Left forelimb (tissue), 1 donor: ENCODE measurements at regions not wholly inside any gene's neighbourhood (a gene's known extent, or its start where the extent isn't known, plus 50 kb on each side); places are given as distances from the start of the nearest gene placed in this dataset.

Source experiments
- DNase-seq: peaks from one replicate; pipeline ENCODE4 v3.0.0-alpha.2; 2018; ENCODE audit warnings: low spot score

DNA sequence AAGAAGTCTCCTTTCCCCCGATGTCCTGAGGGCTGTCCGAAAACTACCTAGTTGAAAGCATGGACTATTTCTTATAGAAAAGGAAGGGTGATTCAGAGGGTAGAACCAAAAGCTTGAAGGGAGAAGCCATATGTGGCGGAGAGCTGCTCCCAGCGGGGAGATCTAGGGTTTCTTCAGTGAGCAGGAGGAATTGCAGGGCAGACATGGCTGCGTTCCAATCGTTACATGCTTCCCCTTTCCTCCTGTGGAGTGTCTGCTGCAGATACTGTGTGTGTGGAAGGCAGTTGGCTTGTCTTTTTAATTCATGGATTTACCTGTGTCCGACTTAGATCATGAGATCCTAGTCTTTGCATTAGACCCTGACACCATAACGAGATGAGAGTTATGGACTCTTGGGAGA is 799.5 kb downstream of the QKI start:
- DNase-seq, result no peak

DNA sequence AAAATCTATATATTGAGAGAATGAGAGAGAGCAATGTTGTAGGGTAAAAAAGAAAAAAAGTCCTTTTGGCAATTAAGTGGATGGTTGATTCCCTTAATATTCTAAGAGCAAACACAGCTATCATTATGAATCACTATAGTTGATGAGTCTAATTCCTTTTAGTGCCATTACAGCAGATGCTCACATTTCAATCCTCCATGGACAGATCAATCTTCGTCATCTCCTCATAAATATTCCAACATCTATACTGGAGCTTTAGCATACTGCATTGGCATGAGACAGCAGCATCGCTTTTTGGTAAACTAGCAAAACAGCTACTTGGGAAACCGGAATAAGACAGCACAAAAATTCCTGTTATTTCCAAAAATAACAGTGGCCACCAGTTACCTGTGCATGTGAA is 796.7 kb downstream of the QKI start:
- DNase-seq, result no peak

DNA sequence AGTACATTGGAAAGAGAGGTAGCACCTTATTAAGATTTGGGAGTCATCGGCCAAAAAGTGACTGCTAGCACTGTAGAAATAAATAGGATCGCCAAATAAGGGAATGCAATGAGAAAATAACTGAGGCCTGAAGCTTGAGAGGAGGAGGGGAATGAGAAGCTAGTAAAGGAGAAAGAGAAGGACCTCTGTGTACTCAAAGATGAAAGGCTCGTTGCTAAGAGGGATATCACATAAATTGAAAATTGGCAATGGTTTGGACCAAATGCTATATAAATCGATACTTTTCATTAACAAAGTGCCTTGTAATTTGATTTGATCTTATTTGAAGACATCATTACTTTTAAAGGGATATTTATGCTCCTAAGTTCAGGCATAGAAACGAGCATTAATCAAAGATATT is 796.3 kb downstream of the QKI start:
- DNase-seq, result no peak

DNA sequence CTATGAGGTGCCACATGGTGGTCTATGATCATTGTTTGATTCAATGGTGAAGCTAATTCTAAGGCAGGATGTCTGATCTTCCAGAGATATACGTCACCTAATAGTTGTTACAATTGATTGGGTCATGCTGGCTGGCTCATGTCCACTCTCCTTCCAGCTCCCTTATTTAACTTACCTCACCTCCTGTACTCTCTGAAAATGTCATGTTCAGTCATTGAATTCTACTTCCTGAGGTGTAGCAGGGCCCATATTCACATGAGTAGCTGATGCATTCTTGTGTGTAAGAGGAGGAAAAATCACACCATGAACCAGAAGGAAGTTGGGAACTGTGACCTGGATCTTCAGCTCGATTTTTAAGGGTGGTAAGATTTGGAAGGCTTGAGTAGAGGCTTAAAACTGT is 795.8 kb downstream of the QKI start:
- no peak for DNase-seq

DNA sequence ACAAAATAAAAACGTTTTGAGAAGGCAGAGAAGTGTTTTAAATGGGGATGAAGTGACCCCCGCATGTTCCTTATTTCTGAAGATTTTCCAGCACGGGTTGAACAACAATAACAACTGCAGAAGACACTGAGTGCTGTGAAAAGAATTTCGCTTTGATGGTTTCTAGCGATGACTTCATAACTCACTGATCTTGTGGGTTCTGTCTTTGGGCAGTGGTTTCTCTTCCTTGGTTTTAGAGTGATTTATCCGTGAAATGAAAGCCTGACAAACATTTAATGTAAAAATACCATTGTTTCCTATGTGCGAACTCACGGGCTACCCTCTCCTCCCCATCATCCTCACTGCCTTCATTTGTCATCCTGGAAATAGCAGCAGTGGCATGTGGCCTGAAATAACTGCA is 793.9 kb downstream of the QKI start:
- DNase-seq, result no peak

DNA sequence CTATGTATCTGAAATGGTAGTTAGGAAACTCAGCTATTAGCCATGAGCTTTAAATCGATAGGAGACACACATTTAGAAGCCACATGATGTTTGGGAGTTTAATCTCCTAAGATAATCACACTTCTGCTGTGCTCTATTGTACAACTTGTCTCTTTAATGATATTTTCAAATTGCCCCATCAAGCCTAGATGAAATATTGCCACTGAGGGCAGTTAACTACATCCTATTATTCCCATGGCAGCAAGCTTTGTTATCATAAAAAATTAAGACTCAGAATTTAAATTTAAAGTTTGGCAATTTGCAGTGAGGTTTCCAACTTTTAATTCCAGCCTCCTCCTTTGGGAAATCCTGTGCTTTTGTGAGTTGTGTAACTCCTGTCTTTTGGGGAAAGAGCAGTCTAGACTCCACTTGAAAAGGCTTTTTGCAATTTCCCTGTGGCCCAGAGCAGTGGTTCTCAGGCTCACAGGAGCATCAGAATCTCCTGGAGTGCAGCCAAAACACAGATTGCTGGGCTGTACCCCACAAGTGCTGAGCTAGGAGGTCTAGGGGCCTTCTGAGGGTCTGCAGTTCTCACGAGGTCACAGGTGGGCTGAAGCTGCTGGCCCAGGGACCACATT is 792.4 kb downstream of the QKI start:
- DNase-seq, result no peak

DNA sequence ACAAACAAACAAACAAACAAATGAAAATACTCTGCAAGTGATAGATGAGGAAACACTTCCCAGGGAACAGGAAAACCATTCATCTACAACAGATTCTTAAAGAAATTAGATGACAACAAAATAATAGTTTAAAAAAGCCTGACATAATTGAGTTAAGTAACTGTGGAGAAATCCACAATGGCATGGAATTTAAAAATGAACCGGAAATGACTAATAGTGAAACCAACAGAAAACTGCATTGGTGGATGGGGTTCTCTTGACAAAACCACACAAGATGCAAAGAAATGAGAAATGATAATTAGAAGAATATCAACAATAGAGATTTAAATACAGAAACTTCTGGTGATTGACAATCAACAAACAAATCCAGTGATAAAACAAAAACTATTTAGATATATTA is 785.6 kb downstream of the QKI start:
- no peak for DNase-seq

DNA sequence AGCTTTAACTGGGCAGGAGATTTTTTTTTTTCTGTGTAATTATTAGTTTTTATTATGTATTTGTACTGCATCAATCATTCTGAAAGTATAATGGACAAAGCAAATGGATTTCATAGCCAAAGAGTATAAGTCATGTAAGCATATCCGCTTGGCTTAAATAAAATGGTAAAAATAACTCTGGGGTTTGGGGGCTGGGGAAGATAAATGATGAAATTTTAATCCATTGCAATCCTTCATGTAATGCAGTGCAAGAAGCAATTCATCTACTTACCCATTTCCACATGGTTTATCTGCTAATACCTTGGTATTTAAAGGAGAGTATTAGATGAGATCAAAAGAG is 781.4 kb downstream of the QKI start:
- no peak for DNase-seq

DNA sequence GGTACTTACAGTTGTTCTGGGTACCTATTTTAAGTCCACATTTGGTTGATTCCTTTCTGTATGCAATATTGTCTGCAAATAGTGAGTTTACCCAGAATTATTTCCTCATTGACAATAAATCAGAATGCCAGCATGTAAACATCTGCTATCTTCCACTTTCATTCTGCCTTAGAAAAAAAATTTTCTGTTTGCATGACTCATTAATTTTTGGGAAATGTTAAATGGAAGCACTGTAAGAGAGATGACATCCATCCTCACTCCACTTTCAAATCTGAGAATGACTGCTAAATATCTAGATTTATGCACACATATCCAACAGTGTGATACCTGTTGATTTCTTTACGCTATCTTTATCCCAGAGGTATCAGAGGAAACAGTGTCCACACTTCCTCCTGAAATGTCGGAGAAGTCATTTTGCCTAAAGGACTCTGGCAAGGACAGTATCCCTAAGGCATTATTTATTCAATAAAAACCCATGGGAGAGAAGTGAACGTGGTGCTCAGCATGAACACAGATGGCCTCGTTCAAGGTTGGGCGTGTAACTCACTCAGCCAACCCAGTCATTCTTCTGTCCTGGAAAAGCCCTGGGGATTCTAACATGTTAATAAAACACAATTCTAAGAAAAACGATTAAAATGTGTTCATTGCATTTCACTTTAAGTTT is 780.9 kb downstream of the QKI start:
- no peak for DNase-seq

DNA sequence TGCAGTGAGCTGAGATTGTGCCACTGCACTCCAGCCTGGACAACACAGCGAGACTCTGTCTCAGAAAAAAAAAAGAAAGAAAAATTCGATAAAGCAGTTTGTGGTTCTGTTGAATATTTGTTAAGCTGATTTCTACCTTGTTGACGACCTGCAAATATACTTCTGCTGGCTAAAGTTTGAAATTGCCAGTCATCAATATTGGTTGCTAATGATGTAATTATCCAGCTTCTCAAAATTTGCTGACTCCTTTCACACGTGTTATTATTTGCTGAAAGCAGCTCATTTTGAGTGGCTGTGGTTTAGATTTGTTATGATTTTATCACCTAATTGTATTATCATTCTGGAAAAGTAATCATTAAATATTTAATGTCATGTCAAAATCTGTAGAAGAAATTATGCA is 774.3 kb downstream of the QKI start:
- no peak for DNase-seq

DNA sequence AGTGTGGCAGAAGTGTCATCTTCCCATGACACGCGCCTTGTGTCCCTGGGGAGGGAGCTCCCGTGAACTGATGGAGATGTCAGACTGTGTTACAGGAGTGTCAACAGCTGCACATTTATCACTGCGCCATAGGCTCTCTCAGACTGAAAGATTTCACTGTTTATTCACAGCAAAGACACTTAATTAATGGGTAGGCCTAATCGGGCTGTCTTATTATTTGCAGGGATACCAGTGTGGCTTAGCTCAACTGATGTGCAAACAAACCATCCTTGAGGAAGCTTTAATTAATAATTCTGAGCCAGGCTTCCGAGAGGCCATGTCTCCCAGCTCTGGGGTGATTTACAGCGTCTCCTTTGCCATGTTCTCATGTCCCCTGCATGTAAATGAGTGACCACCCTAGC is 771.0 kb downstream of the QKI start:
- DNase-seq, result no peak

DNA sequence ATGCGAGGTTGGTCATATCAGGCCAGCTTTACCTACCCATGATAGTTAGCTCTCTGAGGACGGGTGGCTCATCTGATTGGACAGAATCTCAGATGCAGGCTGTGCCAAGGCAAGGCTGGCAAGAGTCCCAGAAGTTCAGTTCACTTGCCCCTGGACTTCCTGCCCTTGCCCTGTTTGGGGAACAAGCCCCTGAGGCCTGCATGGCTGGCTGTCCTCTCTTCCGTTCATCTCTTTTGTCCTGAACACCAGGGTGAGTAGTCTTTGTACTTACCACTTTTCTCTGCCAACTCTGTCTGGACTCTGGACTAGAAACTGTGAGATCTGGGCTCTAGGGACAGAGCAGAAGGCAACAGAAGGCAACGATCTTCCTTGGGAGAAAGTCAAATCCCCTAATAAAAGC is 769.9 kb downstream of the QKI start:
- no peak for DNase-seq

DNA sequence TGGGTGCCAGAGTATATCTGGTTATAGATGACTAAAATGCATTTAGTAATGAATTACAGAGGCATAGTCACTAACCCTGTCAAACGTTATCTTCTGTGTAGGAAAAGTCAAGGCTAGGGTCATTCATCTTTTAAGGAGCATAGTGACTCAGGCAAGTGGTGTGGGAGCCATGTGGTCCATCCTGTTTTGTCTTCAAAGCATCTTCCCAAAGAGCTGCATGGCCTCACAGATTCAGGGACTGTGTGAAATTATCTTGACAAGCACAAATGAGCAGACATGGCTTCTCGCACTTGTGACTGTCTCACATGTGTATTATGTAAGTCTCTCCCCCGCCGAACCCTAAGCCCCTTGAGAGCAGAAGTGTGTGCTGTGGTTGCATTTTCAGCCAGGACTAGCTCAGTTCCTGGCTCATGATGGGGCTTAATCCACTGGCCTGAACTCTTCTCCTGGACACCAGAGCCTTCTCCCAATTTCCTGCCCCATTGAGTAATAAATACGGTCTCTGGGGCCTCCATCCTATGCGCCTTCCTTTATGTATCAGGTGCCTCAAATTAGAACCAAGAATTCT is 769.1 kb downstream of the QKI start:
- DNase-seq, result no peak

DNA sequence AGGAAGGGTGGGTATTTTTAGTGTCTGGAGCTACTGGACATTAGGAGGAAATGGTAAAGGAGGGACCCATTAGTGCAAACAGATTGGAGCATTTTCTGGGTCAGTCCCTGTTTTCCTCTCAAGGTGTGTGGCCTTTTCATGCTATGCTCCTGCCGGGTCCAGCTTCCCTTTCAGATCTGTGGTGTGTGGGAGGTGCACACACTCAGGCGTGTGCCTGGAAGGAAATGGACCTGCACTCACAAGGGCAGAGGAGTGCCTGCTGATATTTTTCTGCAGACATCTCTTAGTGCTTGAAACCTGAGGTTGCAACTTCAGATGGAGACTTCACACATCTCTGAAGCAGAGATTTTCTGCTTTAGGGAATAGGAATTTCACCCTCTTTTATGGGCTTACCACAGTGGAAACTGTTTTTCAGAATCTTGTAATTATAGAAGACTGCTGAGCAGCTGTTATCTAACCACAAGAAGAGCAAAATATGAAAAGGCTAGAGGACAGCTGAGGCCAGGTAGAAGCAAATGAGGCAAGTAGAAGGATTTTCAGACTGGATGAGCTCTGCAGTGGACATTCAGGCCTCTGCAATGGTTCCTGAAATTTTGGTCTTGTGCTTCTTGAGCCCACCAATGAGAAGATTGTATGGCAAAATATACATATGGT is 764.3 kb downstream of the QKI start:
- no peak for DNase-seq

DNA sequence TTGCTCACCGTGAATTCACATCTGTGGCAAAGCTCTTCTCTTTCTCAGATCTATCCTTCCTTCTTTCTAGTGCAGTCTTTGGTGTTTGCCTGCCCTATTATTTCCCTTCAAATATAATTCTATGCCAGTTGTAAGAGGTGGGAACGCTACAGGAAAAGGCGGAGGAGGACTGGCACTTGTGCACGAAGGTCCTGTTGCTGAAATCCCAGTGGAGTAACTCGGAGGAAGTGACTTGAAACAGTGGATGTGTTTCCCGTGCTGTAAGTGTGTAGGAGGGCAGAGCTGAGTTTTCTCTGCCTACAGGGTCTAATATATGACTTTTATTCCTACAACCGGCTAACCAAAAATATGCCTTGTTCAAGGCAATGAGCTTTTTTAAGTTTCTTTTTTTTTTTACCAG is 754.8 kb downstream of the QKI start:
- DNase-seq, result no peak

DNA sequence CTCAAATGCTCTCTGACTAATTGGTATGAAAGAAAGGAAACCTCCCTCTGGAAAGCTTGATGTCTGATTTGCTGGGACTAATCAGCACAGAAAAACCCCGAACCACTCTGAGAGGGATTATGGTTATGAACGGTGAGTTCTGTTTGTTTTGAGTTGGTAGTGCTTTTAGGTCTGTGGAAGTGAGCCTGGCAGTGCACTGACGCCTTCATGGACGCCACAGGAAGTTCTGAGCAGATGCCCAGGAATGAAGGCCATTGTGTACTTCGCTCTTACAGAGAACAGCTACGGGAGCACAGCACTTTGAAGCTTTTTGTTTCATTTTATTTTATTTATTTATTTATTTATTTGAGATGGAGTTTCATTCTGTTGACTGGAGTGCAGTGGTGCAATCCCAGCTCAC is 754.1 kb downstream of the QKI start:
- DNase-seq, result no peak

DNA sequence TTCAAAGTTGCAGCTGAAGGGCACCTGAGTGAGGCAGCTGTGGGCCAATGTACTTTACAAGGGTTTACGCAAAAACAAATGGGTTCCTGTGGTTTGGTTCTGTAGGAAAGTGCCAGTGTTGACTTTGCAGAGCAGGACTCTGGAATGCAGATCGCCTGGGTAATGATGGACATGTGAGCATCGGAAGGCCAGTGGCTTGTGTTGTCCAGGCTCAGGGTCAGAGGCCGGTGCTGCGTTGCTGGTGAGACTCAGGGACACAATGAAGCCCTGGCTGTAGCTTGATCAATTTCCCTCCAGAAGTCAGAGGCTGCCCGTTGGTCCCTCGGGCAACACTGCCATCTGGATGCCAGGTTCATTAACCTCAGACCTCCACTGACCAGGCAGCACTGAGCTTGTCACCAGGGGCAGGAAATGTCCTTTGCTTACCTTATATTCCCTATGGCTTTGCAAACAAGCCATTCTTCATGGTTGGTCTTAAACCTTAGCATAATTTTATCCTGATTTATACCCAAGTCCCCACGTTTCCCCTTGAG is 753.4 kb downstream of the QKI start:
- DNase-seq, result no peak

DNA sequence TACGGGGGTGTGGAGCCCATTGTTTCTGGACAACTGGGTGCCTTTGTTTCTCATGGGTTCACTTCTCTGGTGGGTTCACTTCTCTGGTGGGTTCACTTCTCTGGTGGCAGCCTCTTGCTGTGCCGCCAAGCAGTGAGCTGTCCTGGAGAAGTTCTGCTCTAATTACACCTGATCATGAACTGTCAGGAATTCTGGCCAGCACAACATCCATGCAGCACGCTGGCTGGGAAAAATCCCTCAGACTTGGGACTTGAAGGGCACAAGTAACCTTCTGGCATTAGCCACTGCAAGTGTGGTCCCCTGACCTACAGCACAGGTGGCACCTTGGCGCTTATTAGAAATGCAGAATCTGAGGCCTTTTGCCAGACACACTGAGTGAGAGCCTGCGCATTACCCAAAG is 752.5 kb downstream of the QKI start:
- no peak for DNase-seq

DNA sequence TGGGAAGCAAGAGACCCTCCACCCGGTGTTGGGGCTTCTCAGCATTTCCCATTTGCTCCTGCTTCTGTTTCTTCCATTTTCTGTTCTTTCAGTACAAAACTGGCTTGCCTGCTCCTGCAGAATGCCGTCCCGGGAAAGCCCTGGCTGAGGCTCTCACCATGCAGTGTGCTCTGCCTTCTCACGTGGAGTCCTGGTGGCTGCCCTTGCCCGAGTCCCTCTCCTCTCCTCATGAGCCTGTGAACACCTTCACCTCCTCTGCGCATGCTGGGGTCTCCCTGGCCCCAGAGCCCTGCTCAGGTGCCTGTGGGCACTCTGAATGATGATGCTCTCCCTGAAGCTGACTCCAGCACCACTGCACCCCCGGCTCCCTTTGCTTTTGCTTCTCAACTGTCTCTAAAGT is 752.0 kb downstream of the QKI start:
- no peak for DNase-seq

DNA sequence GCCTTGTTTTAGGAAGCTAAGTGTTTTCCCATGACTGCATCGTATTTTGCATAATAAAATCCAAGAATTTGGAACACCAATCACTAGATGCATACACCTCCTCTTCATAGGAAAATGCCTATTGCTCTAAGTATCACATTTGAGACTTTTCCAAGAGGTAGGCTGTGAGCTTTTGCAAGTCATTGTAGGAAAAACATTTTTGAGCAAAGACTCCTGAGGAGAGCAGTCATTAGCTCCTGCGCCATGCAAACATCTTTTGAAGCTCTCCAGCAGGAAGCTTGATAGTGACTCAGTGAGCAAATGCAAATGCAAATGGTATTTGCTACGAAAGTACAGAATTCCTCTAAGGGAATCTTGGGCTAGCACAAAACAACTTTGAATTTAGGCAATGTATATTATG is 750.4 kb downstream of the QKI start:
- DNase-seq, result no peak

DNA sequence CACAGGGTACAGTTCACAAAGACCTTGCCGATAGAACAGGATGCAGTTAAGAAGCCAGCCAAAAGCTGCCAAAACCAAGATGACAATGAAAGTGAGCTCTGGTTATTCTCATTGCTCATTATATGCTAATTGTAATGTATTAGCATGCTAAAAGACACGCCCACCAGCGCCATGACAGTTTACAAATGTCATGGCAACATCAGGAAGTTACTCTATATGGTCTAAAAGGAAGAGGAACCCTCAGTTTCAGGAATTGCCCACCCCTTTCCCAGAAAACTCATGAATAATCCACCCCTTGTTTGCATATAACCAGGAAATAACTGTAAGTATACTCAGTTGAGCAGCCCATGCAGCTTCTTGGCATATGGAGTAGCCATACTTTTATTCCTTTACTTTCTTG is 748.7 kb downstream of the QKI start:
- DNase-seq, result no peak

DNA sequence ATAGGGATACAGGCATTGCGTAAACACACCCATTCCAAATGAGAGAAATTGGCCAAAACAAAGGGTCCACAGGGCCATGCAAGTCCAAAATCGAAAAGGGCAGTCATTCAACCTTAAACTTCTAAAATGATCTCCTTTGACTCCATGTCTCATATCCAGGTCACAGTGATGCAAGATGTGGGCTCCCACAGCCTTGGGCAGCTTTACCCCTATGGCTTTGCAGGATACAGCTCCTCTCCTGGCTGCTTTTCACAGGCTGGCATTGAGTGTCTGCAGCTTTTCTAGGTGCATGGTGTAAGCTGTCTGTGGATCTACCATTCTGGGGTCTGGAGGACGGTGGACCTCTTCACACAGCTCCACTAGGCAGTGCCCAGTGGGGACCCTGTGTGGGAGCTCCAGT is 744.5 kb downstream of the QKI start:
- no peak for DNase-seq

DNA sequence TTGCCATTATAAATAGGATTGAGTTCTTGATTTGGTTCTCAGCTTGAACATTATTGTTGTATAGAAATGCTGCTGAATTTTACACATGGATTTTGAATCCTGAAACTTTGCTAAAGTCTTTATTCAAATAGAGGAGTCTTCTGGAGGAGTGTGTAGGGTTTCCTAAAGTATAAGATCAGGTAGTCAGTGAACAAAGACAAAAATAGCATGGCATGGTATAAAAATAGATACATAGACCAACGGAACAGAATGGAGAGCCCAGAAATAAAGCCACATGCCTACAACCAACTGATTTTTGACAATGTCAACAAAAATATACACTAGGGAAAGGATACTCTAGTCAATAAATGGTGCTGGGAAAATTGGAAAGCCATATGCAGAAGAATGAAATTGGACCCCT is 740.1 kb downstream of the QKI start:
- no peak for DNase-seq
